Stimulated activated naive CD4-positive, alpha-beta T cell (primary cell): ENCODE measurements at regions not wholly inside any gene's neighbourhood (a gene's known extent, or its start where the extent isn't known, plus 50 kb on each side); places are given as distances from the start of the nearest gene placed in this dataset.
"Not testable (repeated sequence)": the region's sequence is repeated elsewhere in the genome, so short reads cannot be mapped to it uniquely, and the experiment has no call there.

ENCODE experiments used
- DNase-seq, 6 experiments: peaks; one replicate each; lab custom pipeline; 2025; lab: John Stamatoyannopoulos, UW

GRCh38 chr16:15204571-15204970 is 110.5 kb upstream of the RRN3 start:
- DNase-seq, result not testable (repeated sequence)

GRCh38 chr16:15192813-15193212 is 98.7 kb upstream of the RRN3 start:
- DNase-seq, result not testable (repeated sequence)

- DNase-seq, result not testable (repeated sequence)
These were observed 98.1 kb upstream of the RRN3 start for GRCh38 chr16:15192197-15192596.

- not testable (repeated sequence) for DNase-seq
These were observed 95.4 kb upstream of the RRN3 start for GRCh38 chr16:15189478-15189877.
